ENCODE measurements at regions not wholly inside any gene's neighbourhood (a gene's known extent, or its start where the extent isn't known, plus 50 kb on each side); places are given as distances from the start of the nearest gene placed in this dataset.

- H3K9me2 ChIP-seq = no peaks in the 10 kb centered on the region
- WGBS (ENCODE audit: low lambda C conversion rate) = 4% methylated on average over 4 of the region's 4 CpGs
These were observed 79.0 kb upstream of the DUSP22 start for GRCh38 chr6:213284-213683.

GRCh38 chr6:214428-214827, 77.9 kb upstream of the DUSP22 start:
- no peaks in the 10 kb centered on the region for H3K4me1 ChIP-seq (ENCODE audit: control insufficient read depth in 1 of 2, insufficient read depth in 2 of 2, low read depth in 1 of 2, low read length in 1 of 2)
- no peaks in the 10 kb centered on the region for H3K9me2 ChIP-seq
- DNase-seq = no peak
- POLR2A ChIA-PET = no interaction called here
- no peaks in the 10 kb centered on the region for H3K79me2 ChIP-seq (ENCODE audit: insufficient read depth)
- H3K9ac ChIP-seq = no peak overlapping the region
- H3F3A ChIP-seq (replicated peaks; ENCODE audit: insufficient read depth) = no peaks in the 10 kb centered on the region
- no peak overlapping the region for H3K4me3 ChIP-seq (ENCODE audit: low read depth in 2 of 2, low read length in 1 of 2)
- H3K36me3 ChIP-seq (replicated peaks in 1 of 2; ENCODE audit: control insufficient read depth in 1 of 2, insufficient read depth in 2 of 2, low read length in 1 of 2) = no peaks in the 10 kb centered on the region
- no peak overlapping the region for H3K4me2 ChIP-seq
- no peaks in the 10 kb centered on the region for H3K9me3 ChIP-seq
- H3K27ac ChIP-seq (ENCODE audit: low read depth in 2 of 2, low read length in 1 of 2) = no peak overlapping the region
- CTCF ChIA-PET = interaction anchor here (0.6 kb wide), 1 partner anchor 50 kb away, joined by 4 read pairs; no protein-coding TSS in a partner anchor
- WGBS (ENCODE audit: low lambda C conversion rate) = 60% methylated on average over 5 of the region's 5 CpGs
- no peaks in the 10 kb centered on the region for H4K20me1 ChIP-seq (ENCODE audit: insufficient read depth)
- no peak overlapping the region for H2AFZ ChIP-seq (ENCODE audit: low read depth)
- H3K27me3 ChIP-seq (ENCODE audit: insufficient read depth) = peaks cover 58% of the 10 kb centered on the region
- TF ChIP-seq MEF2A (IDR thresholded peaks at IDR 0.05; ENCODE audit: borderline replicate concordance, low read depth) (no peak), TEAD4 (IDR thresholded peaks at IDR 0.05; ENCODE audit: borderline replicate concordance, insufficient read depth) (no peak), YY1 (IDR thresholded peaks at IDR 0.05; ENCODE audit: low read depth) (no peak), IRF3 (IDR thresholded peaks at IDR 0.05; ENCODE audit: low read depth, low read length) (no peak), GATA2 (CRISPR knock-in tag; IDR thresholded peaks at IDR 0.05) (no peak), CHD2 (IDR thresholded peaks at IDR 0.05; ENCODE audit: low read length, partially characterized antibody) (no peak), POLR2AphosphoS5 (IDR thresholded peaks at IDR 0.05; ENCODE audit: low read depth, low read length) (no peak), RXRA (IDR thresholded peaks at IDR 0.05; ENCODE audit: borderline replicate concordance, low read depth) (no peak), GABPA (IDR thresholded peaks at IDR 0.05; ENCODE audit: low read depth) (no peak)

More at GRCh38 chr6:213284-213683, 79.0 kb upstream of the DUSP22 start:
- no peak overlapping the region for H3K4me3 ChIP-seq (ENCODE audit: low read depth in 2 of 2, low read length in 1 of 2)
- ChIA-PET CTCF (no interaction called here), POLR2A (no interaction called here)
- H3F3A ChIP-seq (replicated peaks; ENCODE audit: insufficient read depth) = no peaks in the 10 kb centered on the region
- H4K20me1 ChIP-seq (ENCODE audit: insufficient read depth) = no peaks in the 10 kb centered on the region
- no peak overlapping the region for H3K4me2 ChIP-seq
- H2AFZ ChIP-seq (ENCODE audit: low read depth) = no peak overlapping the region
- H3K4me1 ChIP-seq (ENCODE audit: control insufficient read depth in 1 of 2, insufficient read depth in 2 of 2, low read depth in 1 of 2, low read length in 1 of 2) = no peaks in the 10 kb centered on the region
- H3K27me3 ChIP-seq (ENCODE audit: insufficient read depth) = peaks cover 63% of the 10 kb centered on the region
- no peaks in the 10 kb centered on the region for H3K9me3 ChIP-seq
- H3K9ac ChIP-seq = no peak overlapping the region
- no peak overlapping the region for H3K27ac ChIP-seq (ENCODE audit: low read depth in 2 of 2, low read length in 1 of 2)
- no peaks in the 10 kb centered on the region for H3K79me2 ChIP-seq (ENCODE audit: insufficient read depth)
- H3K36me3 ChIP-seq (replicated peaks in 1 of 2; ENCODE audit: control insufficient read depth in 1 of 2, insufficient read depth in 2 of 2, low read length in 1 of 2) = no peaks in the 10 kb centered on the region
- TF ChIP-seq FOXM1 (IDR thresholded peaks at IDR 0.05; ENCODE audit: low read depth) (no peak), PBX3 (IDR thresholded peaks at IDR 0.05) (no peak), EP300 (IDR thresholded peaks at IDR 0.05; ENCODE audit: borderline replicate concordance in 1 of 2, low read depth in 1 of 2, low read length in 1 of 2) (no peak), CHD2 (IDR thresholded peaks at IDR 0.05; ENCODE audit: low read length, partially characterized antibody) (no peak), FOSL2 (IDR thresholded peaks at IDR 0.05; ENCODE audit: borderline replicate concordance, low read depth) (no peak), IRF3 (IDR thresholded peaks at IDR 0.05; ENCODE audit: low read depth, low read length) (no peak), MXI1 (IDR thresholded peaks at IDR 0.05; ENCODE audit: low read depth, low read length) (no peak), RCOR1 (IDR thresholded peaks at IDR 0.05; ENCODE audit: low read length) (no peak), MEF2A (IDR thresholded peaks at IDR 0.05; ENCODE audit: borderline replicate concordance, low read depth) (no peak), USF1 (IDR thresholded peaks at IDR 0.05; ENCODE audit: borderline replicate concordance, low read depth) (no peak), MAX (IDR thresholded peaks at IDR 0.05; ENCODE audit: low read depth) (no peak)
- no peak for DNase-seq

All from SK-N-SH (cell line).